Thymus (tissue), 11 donors: ENCODE measurements at regions not wholly inside any gene's neighbourhood (a gene's known extent, or its start where the extent isn't known, plus 50 kb on each side); places are given as distances from the start of the nearest gene placed in this dataset.

Experiments
- DNase-seq, 9 donors: peaks; one replicate each; pipeline ENCODE4 v3.0.0-alpha.2; 2013; ENCODE audit warnings: low spot score in 9 of 9, low read depth in 6 of 9, missing footprints in 1 of 9
- H3K27ac ChIP-seq, 2 donors: one replicate each; pipeline ENCODE4 v1.5.1; 2013; ENCODE audit warnings: control low read depth in 1 of 2, low read depth in 1 of 2, low read length in 1 of 2, mild to moderate bottlenecking in 1 of 2, moderate library complexity in 1 of 2
- H3K27me3 ChIP-seq, 2 donors: one replicate each; pipeline ENCODE4 v1.5.1; 2013; ENCODE audit warnings: low read length in 1 of 2; ENCODE audit not compliant: control insufficient read depth in 2 of 2, insufficient read depth in 1 of 2
- H3K36me3 ChIP-seq, 2 donors: one replicate each; pipeline ENCODE4 v1.5.1; 2013; ENCODE audit warnings: low read length in 1 of 2, mild to moderate bottlenecking in 1 of 2, moderate library complexity in 1 of 2; ENCODE audit not compliant: control insufficient read depth in 2 of 2, insufficient read depth in 2 of 2
- H3K4me1 ChIP-seq, 2 donors: one replicate each; pipeline ENCODE4 v1.5.1; 2013; ENCODE audit warnings: low read length in 2 of 2; ENCODE audit not compliant: control insufficient read depth in 2 of 2, insufficient read depth in 2 of 2
- H3K4me3 ChIP-seq, 2 donors: one replicate each; pipeline ENCODE4 v1.5.1; 2013; ENCODE audit warnings: low read length in 2 of 2, control low read depth in 1 of 2, mild to moderate bottlenecking in 1 of 2
- H3K9me3 ChIP-seq, 2 donors: one replicate each; pipeline ENCODE4 v1.5.1; 2013; ENCODE audit warnings: low read length in 1 of 2, mild to moderate bottlenecking in 1 of 2; ENCODE audit not compliant: control insufficient read depth in 2 of 2, insufficient read depth in 1 of 2
- WGBS: extraction: QIAGEN DNeasy Blood & Tissue Kit; methylation state at CpG from one replicate; pipeline ENCODE4 v1.1.7; 2013; 5-methylcytosine and 5-hydroxymethylcytosine counted together
- donor health status: healthy.

DNA sequence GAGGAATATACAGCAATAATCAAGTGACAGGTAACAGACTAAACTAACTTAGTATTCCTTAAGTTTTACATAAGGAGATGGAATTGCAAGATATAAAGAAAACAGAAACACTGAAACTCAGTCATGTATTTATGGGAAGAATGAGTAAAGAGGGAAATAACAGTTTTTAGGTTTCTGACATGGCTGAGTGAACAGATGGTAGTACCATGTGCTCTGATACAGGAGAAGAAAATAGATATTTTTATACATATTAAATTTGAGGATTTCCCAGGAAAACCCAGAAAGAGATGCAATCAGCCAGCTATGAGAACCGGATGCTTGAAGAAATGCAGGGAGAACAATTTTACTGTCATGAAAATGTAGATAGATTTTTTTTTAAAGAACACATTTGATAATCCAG is 669.5 kb upstream of the GRM3 start:
- Histone ChIP-seq H3K9me3 (peaks cover 1 to 17% of the 10 kb centered on the region in 2 donors), H3K27me3 (no peaks in the 10 kb centered on the region), H3K4me1 (no peaks in the 10 kb centered on the region), H3K4me3 (no peak overlapping the region), H3K36me3 (no peaks in the 10 kb centered on the region), H3K27ac (no peak overlapping the region)
- 86% methylated on average over 1 of the region's 1 CpG for WGBS
- no peak for DNase-seq

DNA sequence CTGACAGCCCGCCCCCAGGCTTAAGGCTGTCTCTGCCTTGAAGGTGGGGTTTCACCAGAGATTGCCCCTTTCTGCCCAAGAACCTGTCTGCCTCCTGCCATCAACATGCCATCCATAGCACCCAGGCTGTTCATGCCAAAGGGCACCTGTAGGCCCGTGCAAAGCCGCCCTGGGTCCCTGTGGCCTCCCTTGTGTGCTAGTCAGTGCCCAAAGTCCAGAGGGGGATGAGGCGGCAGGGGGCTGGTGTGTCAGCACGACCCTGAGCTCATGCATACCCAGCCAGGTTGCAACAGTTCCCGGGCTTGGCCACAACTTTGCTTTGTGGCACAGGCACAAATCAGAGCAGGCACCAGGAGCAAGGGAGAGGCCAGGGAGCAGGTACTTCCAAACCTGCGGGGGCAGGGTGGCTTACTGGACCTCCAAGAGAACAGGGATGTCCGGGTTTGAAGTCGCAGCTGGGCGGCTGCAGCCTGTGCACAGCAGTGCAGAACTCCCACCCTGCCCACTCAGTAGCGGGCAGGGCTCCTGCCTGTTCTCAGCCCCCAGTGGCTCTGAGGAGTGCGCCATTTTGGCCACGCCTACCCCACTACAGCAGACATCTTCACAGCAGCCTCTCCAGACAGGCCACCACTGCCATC is 671.1 kb upstream of the GRM3 start:
- Histone ChIP-seq H3K36me3 (no peaks in the 10 kb centered on the region), H3K27ac (no peak overlapping the region), H3K9me3 (peaks cover 1 to 17% of the 10 kb centered on the region in 2 donors), H3K4me1 (no peaks in the 10 kb centered on the region), H3K27me3 (no peaks in the 10 kb centered on the region), H3K4me3 (no peak overlapping the region)
- WGBS, result 95% methylated on average over 13 of the region's 13 CpGs
- no peak for DNase-seq

- 69% methylated on average over 3 of the region's 3 CpGs for WGBS
- Histone ChIP-seq H3K4me1 (no peaks in the 10 kb centered on the region), H3K9me3 (peaks cover 0 to 5% of the 10 kb centered on the region in 2 donors), H3K36me3 (no peaks in the 10 kb centered on the region), H3K27me3 (no peaks in the 10 kb centered on the region), H3K27ac (no peak overlapping the region), H3K4me3 (no peak overlapping the region)
- DNase-seq, result no peak
These were observed 688.7 kb upstream of the GRM3 start for GRCh38 chr7:85954961-85955360.

DNA sequence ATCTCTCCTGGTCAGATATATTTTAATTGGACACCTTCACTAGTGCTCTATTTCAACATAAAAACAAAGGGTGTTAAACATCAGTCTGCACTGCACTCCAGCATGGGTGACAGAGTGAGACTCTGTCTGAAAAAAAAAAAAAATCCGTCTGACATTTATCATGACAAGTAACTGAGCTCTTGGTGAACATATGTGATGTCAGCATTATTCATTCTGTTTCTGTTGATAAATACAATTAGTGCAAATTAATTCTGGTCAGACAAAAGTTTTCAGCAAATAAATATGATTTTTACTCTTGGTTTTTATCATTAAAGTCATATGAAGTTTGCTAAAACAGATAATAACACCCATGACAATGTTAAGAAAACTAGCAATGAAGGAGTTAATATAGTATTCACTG is 692.8 kb upstream of the GRM3 start:
- H3K36me3 ChIP-seq, result no peaks in the 10 kb centered on the region
- no peak overlapping the region for H3K4me3 ChIP-seq
- no peaks in the 10 kb centered on the region for H3K4me1 ChIP-seq
- H3K9me3 ChIP-seq, result peaks cover 0 to 8% of the 10 kb centered on the region in 2 donors
- WGBS, result 90% methylated on average over 1 of the region's 1 CpG
- H3K27me3 ChIP-seq, result no peaks in the 10 kb centered on the region
- H3K27ac ChIP-seq, result no peak overlapping the region
- DNase-seq, result no peak

DNA sequence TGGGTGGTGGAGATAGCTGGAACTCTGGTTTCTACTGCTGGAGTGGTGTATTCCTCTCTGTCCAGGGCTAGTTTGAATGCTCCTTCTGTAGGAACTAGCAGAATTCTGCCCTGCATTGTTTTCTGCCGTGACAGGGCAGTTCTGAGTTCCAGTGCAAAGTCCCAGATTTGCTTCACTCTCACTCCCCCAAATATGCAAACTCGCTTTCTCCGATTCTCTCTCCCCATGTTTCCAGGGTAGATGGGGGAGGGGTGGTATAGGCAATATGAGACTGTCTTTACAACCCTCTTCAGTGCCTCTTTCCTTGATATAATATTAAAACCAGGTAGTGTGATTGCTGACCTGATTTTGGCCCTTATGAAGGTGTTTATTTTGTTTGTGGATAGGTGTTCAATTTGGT is 693.3 kb upstream of the GRM3 start:
- Histone ChIP-seq H3K4me3 (no peak overlapping the region), H3K36me3 (no peaks in the 10 kb centered on the region), H3K9me3 (peaks cover 0 to 8% of the 10 kb centered on the region in 2 donors), H3K4me1 (no peaks in the 10 kb centered on the region), H3K27ac (no peak overlapping the region), H3K27me3 (no peaks in the 10 kb centered on the region)
- no peak for DNase-seq
- WGBS, result 93% methylated on average over 3 of the region's 3 CpGs

- Histone ChIP-seq H3K4me1 (no peaks in the 10 kb centered on the region), H3K27ac (no peak overlapping the region), H3K9me3 (peaks cover 0 to 8% of the 10 kb centered on the region in 2 donors), H3K36me3 (no peaks in the 10 kb centered on the region), H3K27me3 (no peaks in the 10 kb centered on the region), H3K4me3 (no peak overlapping the region)
- DNase-seq, result no peak
These were observed 695.9 kb upstream of the GRM3 start for GRCh38 chr7:85947767-85948166.

- H3K27ac ChIP-seq, result no peak overlapping the region
- H3K4me3 ChIP-seq, result no peak overlapping the region
- H3K4me1 ChIP-seq, result no peaks in the 10 kb centered on the region
- no peaks in the 10 kb centered on the region for H3K9me3 ChIP-seq
- no peaks in the 10 kb centered on the region for H3K36me3 ChIP-seq
- WGBS, result 87% methylated on average over 2 of the region's 2 CpGs
- no peak for DNase-seq
- no peaks in the 10 kb centered on the region for H3K27me3 ChIP-seq
These were observed 702.9 kb upstream of the GRM3 start for GRCh38 chr7:85940798-85941197.

GRCh38 chr7:85931919-85932318 is 711.8 kb upstream of the GRM3 start:
- Histone ChIP-seq H3K4me1 (no peaks in the 10 kb centered on the region), H3K4me3 (no peak overlapping the region), H3K9me3 (peaks cover 0 to 4% of the 10 kb centered on the region in 2 donors), H3K36me3 (no peaks in the 10 kb centered on the region), H3K27me3 (no peaks in the 10 kb centered on the region), H3K27ac (no peak overlapping the region)
- no peak for DNase-seq
- WGBS, result 74% methylated on average over 1 of the region's 1 CpG

- Histone ChIP-seq H3K27me3 (no peaks in the 10 kb centered on the region), H3K9me3 (peaks cover 0 to 4% of the 10 kb centered on the region in 2 donors), H3K27ac (no peak overlapping the region), H3K4me3 (no peak overlapping the region), H3K4me1 (no peaks in the 10 kb centered on the region), H3K36me3 (no peaks in the 10 kb centered on the region)
- no peak for DNase-seq
- WGBS, result 72% methylated on average over 2 of the region's 2 CpGs
These were observed 715.2 kb upstream of the GRM3 start for GRCh38 chr7:85928500-85928899.

DNA sequence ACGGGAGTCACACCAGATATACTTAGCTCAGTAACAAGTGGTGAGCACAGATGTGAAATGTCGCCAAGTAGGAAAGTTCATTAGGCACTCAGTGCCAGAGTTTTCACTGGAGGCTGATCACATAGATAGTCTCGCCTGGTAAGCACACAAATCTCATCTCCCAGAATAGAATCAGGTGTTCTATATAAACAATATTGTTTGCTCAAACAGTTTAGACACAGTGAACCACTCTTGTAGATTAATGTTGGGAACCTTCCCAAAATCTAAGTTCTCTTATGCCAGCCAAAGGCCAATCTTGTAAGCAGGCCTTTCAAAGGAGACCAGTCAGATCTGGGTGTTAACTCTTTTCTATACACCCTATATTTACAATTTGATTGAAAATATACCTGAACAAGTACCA is 716.5 kb upstream of the GRM3 start:
- no peak overlapping the region for H3K27ac ChIP-seq
- no peaks in the 10 kb centered on the region for H3K4me1 ChIP-seq
- H3K36me3 ChIP-seq, result no peaks in the 10 kb centered on the region
- no peak overlapping the region for H3K4me3 ChIP-seq
- H3K27me3 ChIP-seq, result no peaks in the 10 kb centered on the region
- H3K9me3 ChIP-seq, result peaks cover 0 to 4% of the 10 kb centered on the region in 2 donors
- WGBS, result 85% methylated on average over 3 of the region's 3 CpGs
- DNase-seq, result no peak
